Esophagus squamous epithelium (tissue), 5 donors: ENCODE measurements at regions not wholly inside any gene's neighbourhood (a gene's known extent, or its start where the extent isn't known, plus 50 kb on each side); places are given as distances from the start of the nearest gene placed in this dataset.

Experiments used
- DNase-seq: peaks from one replicate; lab custom pipeline; 2025; lab: John Stamatoyannopoulos, UW
- H3K27ac ChIP-seq, 4 donors: fragments of 200-600 bp; sonication (generic); one replicate each; pipeline ENCODE4 v1.5.1; 2016 to 2019; ENCODE audit warnings: mild to moderate bottlenecking in 1 of 4
- H3K27me3 ChIP-seq, 4 donors: fragments of 200-600 bp; sonication (generic); 1 replicate in 3 of 4; 2 replicates in 1 of 4; pipeline versions ENCODE4 v1.5.1 to v1.6.0; 2017 to 2021; ENCODE audit warnings: antibody characterized with exemption in 1 of 4
- H3K36me3 ChIP-seq, 3 donors: fragments of 200-600 bp; sonication (generic); one replicate each; pipeline ENCODE4 v1.5.1; 2016 to 2019
- H3K4me1 ChIP-seq, 3 donors: fragments of 200-600 bp; sonication (generic); one replicate each; pipeline ENCODE4 v1.5.1; 2017 to 2019
- H3K4me3 ChIP-seq, 4 donors: fragments of 200-600 bp; sonication (generic); 1 replicate in 3 of 4; 2 replicates in 1 of 4; pipeline ENCODE4 v1.5.1; 2016 to 2019; ENCODE audit warnings: mild to moderate bottlenecking in 2 of 4, moderate library complexity in 1 of 4
- H3K9me3 ChIP-seq, 3 donors: fragments of 200-600 bp; sonication (generic); one replicate each; pipeline ENCODE4 v1.5.1; 2016 to 2019
- CTCF ChIP-seq, 6 experiments: fragments of 450-650 bp in 4 of 6; fragments of 200-600 bp in 2 of 6; sonication (generic) in 2 of 6; IDR thresholded peaks; one replicate each; pipeline ENCODE4 v1.5.1; 2016 to 2019; ENCODE audit warnings: antibody characterized with exemption in 6 of 6, mild to moderate bottlenecking in 4 of 6, moderate library complexity in 4 of 6
- POLR2A ChIP-seq, 4 donors: fragments of 450-650 bp; IDR thresholded peaks; one replicate each; pipeline ENCODE4 v1.6.1; 2017; ENCODE audit warnings: antibody characterized with exemption in 4 of 4, mild to moderate bottlenecking in 4 of 4, moderate library complexity in 3 of 4
- WGBS, 2 donors: methylation state at CpG; one replicate each; pipeline ENCODE4 v1.1.5; 2018; 5-methylcytosine and 5-hydroxymethylcytosine counted together
- intact Hi-C: fragments of 100-400 bp; cut with DNase I; formaldehyde crosslinking; loops from one replicate; pipeline ENCODE4 v1.15.0; 2022
- donor health status: DM: yes; HTN: yes; CAD: no.

GRCh38 chr5:9713959-9714586, 83.9 kb upstream of the TAS2R1 start:
- no peak for DNase-seq
- Histone ChIP-seq H3K27ac (no peak overlapping the region), H3K4me3 (no peak overlapping the region), H3K9me3 (no peaks in the 10 kb centered on the region), H3K36me3 (no peaks in the 10 kb centered on the region), H3K4me1 (no peaks in the 10 kb centered on the region), H3K27me3 (no peaks in the 10 kb centered on the region)
- intact Hi-C loops: no loop called here
- TF ChIP-seq POLR2A (IDR thresholded peaks at IDR 0.05): no peak
- 60 to 84% methylated on average over 4 of the region's 4 CpGs for whole genome bisulfite sequencing, 2 donors

- H3K27ac ChIP-seq: no peak overlapping the region
- no peak for TF ChIP-seq CTCF (IDR thresholded peaks at IDR 0.05)
- no peak for TF ChIP-seq POLR2A (IDR thresholded peaks at IDR 0.05)
- H3K27me3 ChIP-seq: no peaks in the 10 kb centered on the region
- WGBS, 2 donors: 54 to 63% methylated on average over 4 of the region's 4 CpGs
- DNase-seq: no peak
- H3K4me1 ChIP-seq: no peaks in the 10 kb centered on the region
- intact Hi-C loops: no loop called here
- H3K9me3 ChIP-seq: no peaks in the 10 kb centered on the region
- no peak overlapping the region for H3K4me3 ChIP-seq
- no peaks in the 10 kb centered on the region for H3K36me3 ChIP-seq
These were observed 83.2 kb upstream of the TAS2R1 start for GRCh38 chr5:9713356-9713755.

- TF ChIP-seq POLR2A (IDR thresholded peaks at IDR 0.05) (no peak), CTCF (IDR thresholded peaks at IDR 0.05) (no peak)
- H3K4me1 ChIP-seq: no peaks in the 10 kb centered on the region
- intact Hi-C loops: no loop called here
- H3K4me3 ChIP-seq: no peak overlapping the region
- H3K27me3 ChIP-seq: no peaks in the 10 kb centered on the region
- no peak for DNase-seq
- H3K27ac ChIP-seq: no peak overlapping the region
- 42 to 59% methylated on average over 8 of the region's 8 CpGs for WGBS, 2 donors
- H3K9me3 ChIP-seq: no peaks in the 10 kb centered on the region
- no peaks in the 10 kb centered on the region for H3K36me3 ChIP-seq
These were observed 82.8 kb upstream of the TAS2R1 start for GRCh38 chr5:9712911-9713310.

- Histone ChIP-seq H3K27ac (no peak overlapping the region), H3K36me3 (no peaks in the 10 kb centered on the region), H3K9me3 (no peaks in the 10 kb centered on the region), H3K4me3 (no peak overlapping the region), H3K27me3 (no peaks in the 10 kb centered on the region), H3K4me1 (no peaks in the 10 kb centered on the region)
- no peak for DNase-seq
- WGBS, 2 donors: 48 to 59% methylated on average over 4 of the region's 4 CpGs
- intact Hi-C loops: no loop called here
- no peak for TF ChIP-seq POLR2A (IDR thresholded peaks at IDR 0.05)
- no peak for TF ChIP-seq CTCF (IDR thresholded peaks at IDR 0.05)
These were observed 82.4 kb upstream of the TAS2R1 start for GRCh38 chr5:9712506-9712905.

- Histone ChIP-seq H3K4me3 (no peak overlapping the region), H3K4me1 (no peaks in the 10 kb centered on the region), H3K27ac (no peak overlapping the region), H3K36me3 (no peaks in the 10 kb centered on the region), H3K9me3 (no peaks in the 10 kb centered on the region), H3K27me3 (no peaks in the 10 kb centered on the region)
- intact Hi-C loops: no loop called here
- TF ChIP-seq POLR2A (IDR thresholded peaks at IDR 0.05) (no peak), CTCF (IDR thresholded peaks at IDR 0.05) (no peak)
- DNase-seq: no peak
- 50 to 71% methylated on average over 1 of the region's 1 CpG for WGBS, 2 donors
These were observed 79.9 kb upstream of the TAS2R1 start for GRCh38 chr5:9710069-9710468.
